SK-N-DZ (cell line): ENCODE measurements at regions not wholly inside any gene's neighbourhood (a gene's known extent, or its start where the extent isn't known, plus 50 kb on each side); places are given as distances from the start of the nearest gene placed in this dataset.

ENCODE experiments used
- DNase-seq: peaks from one replicate; pipeline ENCODE4 v3.0.0-alpha.2; 2015; ENCODE audit warnings: low spot score

- DNase-seq = no peak
These were observed 240.5 kb upstream of the DAAM1 start for GRCh38 chr14:58947814-58948445.

- DNase-seq = no peak
These were observed 237.9 kb upstream of the DAAM1 start for GRCh38 chr14:58950555-58950954.

GRCh38 chr14:58951143-58951542 lies 237.3 kb upstream of the DAAM1 start:
- DNase-seq = no peak

GRCh38 chr14:58954052-58954451 lies 234.4 kb upstream of the DAAM1 start:
- DNase-seq = no peak

- no peak for DNase-seq
These were observed 233.3 kb upstream of the DAAM1 start for GRCh38 chr14:58954901-58955861.

- no peak for DNase-seq
These were observed 227.3 kb upstream of the DAAM1 start for GRCh38 chr14:58961045-58961731.

GRCh38 chr14:58963873-58964597 lies 224.4 kb upstream of the DAAM1 start:
- DNase-seq = peak; percentile 88

- no peak for DNase-seq
These were observed 223.9 kb upstream of the DAAM1 start for GRCh38 chr14:58964598-58964928.

GRCh38 chr14:58965601-58966000 lies 222.9 kb upstream of the DAAM1 start:
- DNase-seq = peak; percentile 61

- DNase-seq = peak; percentile 20
These were observed 221.5 kb upstream of the DAAM1 start for GRCh38 chr14:58966997-58967396.

GRCh38 chr14:58969951-58970751 lies 218.3 kb upstream of the DAAM1 start:
- no peak for DNase-seq

- DNase-seq = no peak
These were observed 216.0 kb upstream of the DAAM1 start for GRCh38 chr14:58972233-58973017.

- no peak for DNase-seq
These were observed 211.1 kb upstream of the DAAM1 start for GRCh38 chr14:58977366-58977765.

- DNase-seq = no peak
These were observed 210.1 kb upstream of the DAAM1 start for GRCh38 chr14:58978343-58978742.

GRCh38 chr14:58979325-58979724 lies 209.1 kb upstream of the DAAM1 start:
- DNase-seq = no peak

- no peak for DNase-seq
These were observed 206.6 kb upstream of the DAAM1 start for GRCh38 chr14:58981840-58982239.

- no peak for DNase-seq
These were observed 202.7 kb upstream of the DAAM1 start for GRCh38 chr14:58985786-58986185.

- no peak for DNase-seq
These were observed 200.9 kb upstream of the DAAM1 start for GRCh38 chr14:58987591-58987990.

- no peak for DNase-seq
These were observed 195.5 kb upstream of the DAAM1 start for GRCh38 chr14:58992935-58993334.

GRCh38 chr14:58994130-58994529 lies 194.3 kb upstream of the DAAM1 start:
- no peak for DNase-seq
